Endothelial cell of umbilical vein (primary cell): ENCODE measurements at regions not wholly inside any gene's neighbourhood (a gene's known extent, or its start where the extent isn't known, plus 50 kb on each side); places are given as distances from the start of the nearest gene placed in this dataset.

ENCODE experiments used
- BruUV-seq: library from RNA; stranded (reverse); fragments of 400-500 nt; replicated peaks from 2 replicates; lab custom pipeline; 2021; lab: Mats Ljungman, UMichigan
- CTCF ChIA-PET: fragments of 300-600, 350-600 bp; sonication (Branson Sonifier 250); formaldehyde crosslinking; loops from one replicate; lab custom pipeline; 2021; ENCODE audit warnings: antibody characterized with exemption, inconsistent platforms; lab: Charles Lee
- POLR2A ChIA-PET: fragments of 300-600, 350-600 bp; sonication (Branson Sonifier 250); formaldehyde crosslinking; loops from one replicate; lab custom pipeline; 2021; ENCODE audit warnings: antibody characterized with exemption, inconsistent platforms; lab: Charles Lee
- DNase-seq: peaks from one replicate; pipeline ENCODE4 v3.0.0-alpha.2; 2011; ENCODE audit warnings: low read depth, low spot score
- FAIRE-seq: peaks from 2 replicates; lab custom pipeline; 2011; peaks lifted over from hg19 to GRCh38; lab: Jason Lieb, UNC
- H2AFZ ChIP-seq: 2 replicates; pipeline ENCODE4 v1.6.0; 2012; ENCODE audit warnings: low read depth, low read length, control low read depth, inconsistent platforms
- H3K27ac ChIP-seq: 2 replicates; pipeline ENCODE4 v1.5.1; 2011; ENCODE audit warnings: low read depth, mild to moderate bottlenecking, control low read depth, low read length, moderate library complexity; ENCODE audit not compliant: insufficient read depth
- H3K27me3 ChIP-seq, 2 experiments: 2 replicates each; pipeline versions ENCODE4 v1.6.0 to v1.6.1; 2011; ENCODE audit warnings: low read length in 2 of 2, mixed read lengths in 1 of 2; ENCODE audit not compliant: control insufficient read depth in 2 of 2, insufficient read depth in 2 of 2
- H3K36me3 ChIP-seq, 2 experiments: 2 replicates in 1 of 2; 3 replicates in 1 of 2; pipeline ENCODE4 v1.5.1; 2011; ENCODE audit warnings: low read length in 2 of 2, mild to moderate bottlenecking in 1 of 2, moderate library complexity in 1 of 2; ENCODE audit not compliant: control insufficient read depth in 2 of 2, insufficient read depth in 2 of 2; ENCODE audit errors: extremely low read depth in 1 of 2
- H3K4me1 ChIP-seq: 3 replicates; pipeline ENCODE4 v1.5.1; 2011; ENCODE audit warnings: mild to moderate bottlenecking, low read length; ENCODE audit not compliant: control insufficient read depth, insufficient read depth; ENCODE audit errors: extremely low read depth
- H3K4me2 ChIP-seq: 2 replicates; pipeline ENCODE4 v1.6.1; 2011; ENCODE audit warnings: low read length, control low read depth, mixed read lengths; ENCODE audit not compliant: insufficient read depth
- H3K4me3 ChIP-seq, 3 experiments: fragments of 200-600 bp in 1 of 3; sonication (generic), shearing (Covaris generic) in 1 of 3; replicated peaks in 1 of 3; 2 replicates each; pipeline ENCODE4 v1.5.1; 2011 to 2016; ENCODE audit warnings: control low read depth in 3 of 3, low read length in 3 of 3, mild to moderate bottlenecking in 2 of 3, inconsistent platforms in 1 of 3, low read depth in 1 of 3, moderate library complexity in 1 of 3; ENCODE audit not compliant: insufficient read depth in 1 of 3
- H3K79me2 ChIP-seq: 2 replicates; pipeline ENCODE4 v1.6.0; 2012; ENCODE audit warnings: low read length, inconsistent platforms; ENCODE audit not compliant: control insufficient read depth, insufficient read depth
- H3K9ac ChIP-seq: replicated peaks from 2 replicates; pipeline ENCODE3; 2011; ENCODE audit warnings: low read length, control low read depth; ENCODE audit not compliant: insufficient read depth; ENCODE audit errors: extremely low read depth
- H3K9me1 ChIP-seq: replicated peaks from 3 replicates; pipeline ENCODE4 v1.6.0; 2011; ENCODE audit warnings: mild to moderate bottlenecking, low read length; ENCODE audit not compliant: control insufficient read depth, insufficient read depth; ENCODE audit errors: extremely low read depth
- H3K9me3 ChIP-seq: replicated peaks from 2 replicates; pipeline ENCODE4 v1.5.1; 2012; ENCODE audit warnings: low read length, inconsistent platforms; ENCODE audit not compliant: control insufficient read depth, insufficient read depth
- H4K20me1 ChIP-seq: replicated peaks from 2 replicates; pipeline ENCODE3; 2011; ENCODE audit warnings: mild to moderate bottlenecking, low read length; ENCODE audit not compliant: control insufficient read depth, insufficient read depth; ENCODE audit errors: extremely low read depth
- EZH2 ChIP-seq: IDR thresholded peaks from 2 replicates; pipeline ENCODE4 v1.6.1; 2012; ENCODE audit warnings: borderline replicate concordance, low read depth, mild to moderate bottlenecking, moderate library complexity, low read length, inconsistent platforms; ENCODE audit not compliant: severe bottlenecking
- FOS ChIP-seq: IDR thresholded peaks from 2 replicates; pipeline ENCODE4 v1.6.1; 2011; ENCODE audit warnings: mild to moderate bottlenecking, low read length, moderate library complexity, borderline replicate concordance; ENCODE audit not compliant: insufficient read depth
- GATA2 ChIP-seq: IDR thresholded peaks from 2 replicates; pipeline ENCODE4 v1.7.0; 2011; ENCODE audit warnings: low read depth, mild to moderate bottlenecking, moderate library complexity, mixed read lengths, low read length; ENCODE audit not compliant: insufficient read length, insufficient read depth
- JUN ChIP-seq: IDR thresholded peaks from 2 replicates; pipeline ENCODE4 v1.6.1; 2011; ENCODE audit warnings: borderline replicate concordance, low read depth; ENCODE audit not compliant: insufficient read length, insufficient read depth
- MYC ChIP-seq: IDR thresholded peaks from one replicate; pipeline ENCODE4 v1.6.1; 2011; ENCODE audit warnings: mild to moderate bottlenecking, low read depth, low read length
- POLR2A ChIP-seq: IDR thresholded peaks from 2 replicates; pipeline ENCODE4 v1.6.1; 2012; ENCODE audit warnings: low read depth, mild to moderate bottlenecking, control low read depth, low read length
- POLR2AphosphoS5 ChIP-seq: IDR thresholded peaks from 2 replicates; pipeline ENCODE4 v1.6.1; 2012; ENCODE audit warnings: low read depth, mild to moderate bottlenecking, control low read depth, low read length, moderate library complexity; ENCODE audit not compliant: insufficient read depth
- dilution Hi-C: fragments of 300-500 bp; cut with MboI; formaldehyde crosslinking; loops from one replicate; pipeline ENCODE4 v1.15.0; 2019; ENCODE audit warnings: low sequenced_read_pairs; ENCODE audit not compliant: extremely low pct_ligation_motif_present
- intact Hi-C: fragments of 100-400 bp; cut with micrococcal nuclease; formaldehyde crosslinking; loops from one replicate; pipeline ENCODE4 v1.10.0; 2022
- TF ChIP-seq, protein P1 (sequence below): IDR thresholded peaks from 2 replicates; pipeline ENCODE4 v1.6.1; 2011; ENCODE audit not compliant: insufficient read depth, insufficient read length
- TF ChIP-seq, protein P2 (sequence below), 2 donors: IDR thresholded peaks; 1 replicate in 1 of 2; 2 replicates in 1 of 2; pipeline ENCODE4 v1.5.1; 2011; ENCODE audit warnings: low read length in 2 of 2, mild to moderate bottlenecking in 2 of 2, moderate library complexity in 2 of 2, control low read depth in 1 of 2, inconsistent platforms in 1 of 2, low read depth in 1 of 2; ENCODE audit not compliant: insufficient read depth in 1 of 2; ENCODE audit errors: extremely low read depth in 1 of 2

DNA sequence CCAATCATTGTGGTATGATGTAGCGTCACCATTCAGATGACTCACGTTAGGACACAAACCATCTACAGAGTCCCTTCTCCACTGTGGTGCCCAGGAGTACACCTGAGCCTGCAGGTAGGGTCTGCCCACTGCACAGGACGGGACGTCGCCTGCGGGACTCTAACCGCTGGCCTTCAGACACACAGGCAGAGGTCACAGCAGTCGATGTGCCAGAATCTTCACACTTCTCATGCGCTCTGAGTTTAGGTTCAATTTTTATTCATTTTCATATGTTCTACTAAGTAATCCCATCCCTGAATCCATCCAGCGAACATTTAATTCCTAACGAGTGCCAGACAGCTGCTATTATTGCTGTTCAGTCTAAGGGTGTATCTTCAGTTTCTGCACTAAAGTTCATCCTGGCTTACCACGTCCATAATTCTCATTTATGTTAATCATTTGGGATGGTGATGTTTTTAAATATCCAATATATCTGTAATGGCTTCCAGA, 73.3 kb downstream of the CXCL12 start:
- no peak for DNase-seq

More for the DNA sequence above, 73.3 kb downstream of the CXCL12 start:
- no peaks in the 10 kb centered on the region for H4K20me1 ChIP-seq
- no peaks in the 10 kb centered on the region for H3K9me1 ChIP-seq
- no peak overlapping the region for H2AFZ ChIP-seq
- no peak overlapping the region for H3K4me2 ChIP-seq
- no peak overlapping the region for H3K9ac ChIP-seq
- no peaks in the 10 kb centered on the region for H3K79me2 ChIP-seq
- no peaks in the 10 kb centered on the region for H3K4me1 ChIP-seq
- intact Hi-C loops, result loop anchor here (1.0 to 10.0 kb wide), 5 partner anchors 387 to 640 kb away; no protein-coding TSS in a partner anchor
- ChIA-PET CTCF (interaction anchor here (1.0 to 2.7 kb wide), 3 partner anchors 620 to 642 kb away, joined by 3 to 13 read pairs (median 3); no protein-coding TSS in a partner anchor), POLR2A (no interaction called here)
- no peak for TF ChIP-seq POLR2A
- no peak for TF ChIP-seq POLR2AphosphoS5
- no peak for TF ChIP-seq EZH2
- TF ChIP-seq MYC, result no peak
- no peak for TF ChIP-seq FOS
- TF ChIP-seq, protein P1, sequence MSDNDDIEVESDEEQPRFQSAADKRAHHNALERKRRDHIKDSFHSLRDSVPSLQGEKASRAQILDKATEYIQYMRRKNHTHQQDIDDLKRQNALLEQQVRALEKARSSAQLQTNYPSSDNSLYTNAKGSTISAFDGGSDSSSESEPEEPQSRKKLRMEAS, result no peak
- TF ChIP-seq JUN, result no peak
- TF ChIP-seq, protein P2, sequence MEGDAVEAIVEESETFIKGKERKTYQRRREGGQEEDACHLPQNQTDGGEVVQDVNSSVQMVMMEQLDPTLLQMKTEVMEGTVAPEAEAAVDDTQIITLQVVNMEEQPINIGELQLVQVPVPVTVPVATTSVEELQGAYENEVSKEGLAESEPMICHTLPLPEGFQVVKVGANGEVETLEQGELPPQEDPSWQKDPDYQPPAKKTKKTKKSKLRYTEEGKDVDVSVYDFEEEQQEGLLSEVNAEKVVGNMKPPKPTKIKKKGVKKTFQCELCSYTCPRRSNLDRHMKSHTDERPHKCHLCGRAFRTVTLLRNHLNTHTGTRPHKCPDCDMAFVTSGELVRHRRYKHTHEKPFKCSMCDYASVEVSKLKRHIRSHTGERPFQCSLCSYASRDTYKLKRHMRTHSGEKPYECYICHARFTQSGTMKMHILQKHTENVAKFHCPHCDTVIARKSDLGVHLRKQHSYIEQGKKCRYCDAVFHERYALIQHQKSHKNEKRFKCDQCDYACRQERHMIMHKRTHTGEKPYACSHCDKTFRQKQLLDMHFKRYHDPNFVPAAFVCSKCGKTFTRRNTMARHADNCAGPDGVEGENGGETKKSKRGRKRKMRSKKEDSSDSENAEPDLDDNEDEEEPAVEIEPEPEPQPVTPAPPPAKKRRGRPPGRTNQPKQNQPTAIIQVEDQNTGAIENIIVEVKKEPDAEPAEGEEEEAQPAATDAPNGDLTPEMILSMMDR (IDR thresholded peaks at IDR 0.05; ENCODE audit: extremely low read depth in 1 of 2, insufficient read depth in 1 of 2, low read depth in 1 of 2, low read length in 2 of 2), result no peak
- no peak for TF ChIP-seq GATA2
- no peaks in the 10 kb centered on the region for H3K27me3 ChIP-seq
- no peaks in the 10 kb centered on the region for H3K9me3 ChIP-seq
- BruUV-seq, result no TSS peak
- H3K4me3 ChIP-seq, result no peak overlapping the region
- FAIRE-seq, result no peak
- dilution Hi-C loops, result no loop called here
- no peak overlapping the region for H3K27ac ChIP-seq
- no peaks in the 10 kb centered on the region for H3K36me3 ChIP-seq
